A549 (cell line): ENCODE measurements at regions not wholly inside any gene's neighbourhood (a gene's known extent, or its start where the extent isn't known, plus 50 kb on each side); places are given as distances from the start of the nearest gene placed in this dataset.

Source experiments
- ATAC-seq, 2 experiments: fragments of 200-7000 bp in 1 of 2; fragments of >200 bp in 1 of 2; cut with Nextera tagmentation in 1 of 2; cut with Tn5 transposase in 1 of 2; 3 replicates each; pipeline versions ENCODE4 v1.8.0 to v1.9.1; 2018 to 2020; ENCODE audit warnings: mild to moderate bottlenecking in 1 of 2, moderate library complexity in 1 of 2
- CTCF ChIA-PET: fragments of 300-600 bp; sonication (Branson Sonifier 250); formaldehyde crosslinking; extraction: SDS; loops from one replicate; lab custom pipeline; 2021; ENCODE audit warnings: antibody characterized with exemption, inconsistent platforms; lab: Yijun Ruan, JAX
- POLR2A ChIA-PET: fragments of 350-600 bp; formaldehyde crosslinking; extraction: SDS; loops from one replicate; lab custom pipeline; 2021; ENCODE audit warnings: antibody characterized with exemption, inconsistent platforms; lab: Yijun Ruan, JAX
- DNase-seq, 2 experiments: peaks; one replicate each; pipeline versions ENCODE4 v3.0.0 to v3.0.0-alpha.2; 2011 to 2016; ENCODE audit warnings: low read depth in 1 of 2, low spot score in 1 of 2
- FAIRE-seq: peaks from 2 replicates; lab custom pipeline; 2011; peaks lifted over from hg19 to GRCh38; lab: Jason Lieb, UNC
- H3K27ac ChIP-seq, 2 experiments: fragments of >200 bp; sonication (Bioruptor Twin); formaldehyde crosslinking; 3 replicates each; pipeline ENCODE4 v1.5.1; 2016 to 2017
- H3K4me1 ChIP-seq: fragments of >200 bp; sonication (Bioruptor Twin); formaldehyde crosslinking; 3 replicates; pipeline ENCODE4 v1.6.1; 2016
- H3K4me2 ChIP-seq: fragments of >200 bp; sonication (Bioruptor Twin); formaldehyde crosslinking; 3 replicates; pipeline ENCODE4 v1.6.1; 2016
- H3K4me3 ChIP-seq: fragments of >200 bp; sonication (Bioruptor Twin); formaldehyde crosslinking; 3 replicates; pipeline ENCODE4 v1.5.1; 2016
- H3K9me3 ChIP-seq: fragments of >200 bp; sonication (Bioruptor Twin); formaldehyde crosslinking; 3 replicates; pipeline ENCODE4 v1.6.1; 2016
- ATOH8 ChIP-seq: fragments of 250-450 bp; sonication (Bioruptor Pico); IDR thresholded peaks from 2 replicates; pipeline ENCODE4 v1.5.0; 2020; ENCODE audit warnings: low read depth, mild to moderate bottlenecking, moderate library complexity
- BHLHE40 ChIP-seq: IDR thresholded peaks from 2 replicates; pipeline ENCODE4 v1.6.1; 2012; ENCODE audit warnings: low read depth, low read length, inconsistent platforms
- CBX8 ChIP-seq: fragments of 200-600 bp; sonication (generic); IDR thresholded peaks from 2 replicates; pipeline ENCODE4 v1.6.1; 2016
- EHMT2 ChIP-seq: fragments of 200-600 bp; sonication (generic); IDR thresholded peaks from 2 replicates; pipeline ENCODE4 v1.6.1; 2016; ENCODE audit warnings: antibody characterized with exemption, low read depth, mild to moderate bottlenecking, moderate library complexity
- EP300 ChIP-seq, 2 experiments: fragments of >200 bp; sonication (Bioruptor Twin); formaldehyde crosslinking; IDR thresholded peaks; 2 replicates in 1 of 2; 3 replicates in 1 of 2; pipeline ENCODE4 v1.6.1; 2016 to 2017
- ESRRA ChIP-seq: fragments of 150-350 bp; IDR thresholded peaks from 2 replicates; pipeline ENCODE4 v1.6.1; 2014; ENCODE audit warnings: mild to moderate bottlenecking, low read length, borderline replicate concordance
- FOXS1 ChIP-seq: fragments of 250-450 bp; sonication (Bioruptor Pico); IDR thresholded peaks from 2 replicates; pipeline ENCODE4 v1.5.0; 2020; ENCODE audit warnings: mild to moderate bottlenecking, moderate library complexity
- GATA3 ChIP-seq: IDR thresholded peaks from 2 replicates; pipeline ENCODE4 v1.6.1; 2012; ENCODE audit warnings: borderline replicate concordance
- HOXA7 ChIP-seq: fragments of 250-450 bp; sonication (Bioruptor Pico); IDR thresholded peaks from 2 replicates; pipeline ENCODE4 v1.5.0; 2020; ENCODE audit warnings: mild to moderate bottlenecking, moderate library complexity
- HOXB13 ChIP-seq: fragments of 250-450 bp; sonication (Bioruptor Pico); IDR thresholded peaks from 2 replicates; pipeline ENCODE4 v1.5.0; 2020; ENCODE audit warnings: low read depth, mild to moderate bottlenecking, moderate library complexity
- HOXB5 ChIP-seq: fragments of 250-450 bp; sonication (Bioruptor Pico); IDR thresholded peaks from 2 replicates; pipeline ENCODE4 v1.5.0; 2020; ENCODE audit warnings: mild to moderate bottlenecking, moderate library complexity
- JUNB ChIP-seq: fragments of >200 bp; sonication (Bioruptor Twin); formaldehyde crosslinking; IDR thresholded peaks from 2 replicates; pipeline ENCODE4 v1.6.1; 2016
- MAZ ChIP-seq: fragments of 150-350 bp; IDR thresholded peaks from 2 replicates; pipeline ENCODE4 v1.6.1; 2014; ENCODE audit warnings: antibody characterized with exemption, low read depth, low read length, borderline replicate concordance
- MYC ChIP-seq: IDR thresholded peaks from 2 replicates; pipeline ENCODE4 v1.6.1; 2012; ENCODE audit warnings: mild to moderate bottlenecking, inconsistent platforms, low read length, improper control_type of control experiment, borderline replicate concordance
- NFE2L2 ChIP-seq: fragments of 150-350 bp; conservative IDR thresholded peaks from 2 replicates; pipeline ENCODE4 v1.6.1; 2014; ENCODE audit warnings: low read length
- NPAS2 ChIP-seq: fragments of 250-450 bp; sonication (Bioruptor Pico); IDR thresholded peaks from 2 replicates; pipeline ENCODE4 v1.8.0; 2022; ENCODE audit warnings: mild to moderate bottlenecking, moderate library complexity, borderline replicate concordance
- POLR2A ChIP-seq: IDR thresholded peaks from 2 replicates; pipeline ENCODE4 v1.6.1; 2012; ENCODE audit warnings: mild to moderate bottlenecking, low read length
- POLR2AphosphoS2 ChIP-seq: conservative IDR thresholded peaks from 2 replicates; pipeline ENCODE4 v1.6.1; 2012; ENCODE audit warnings: low read length, improper control_type of control experiment, inconsistent platforms
- RFX5 ChIP-seq: fragments of 450-650 bp; IDR thresholded peaks from 2 replicates; pipeline ENCODE4 v1.7.1; 2014; ENCODE audit warnings: antibody characterized with exemption, mild to moderate bottlenecking, moderate library complexity
- ZC3H11A ChIP-seq: fragments of 450-650 bp; IDR thresholded peaks from 2 replicates; pipeline ENCODE4 v1.6.1; 2014; ENCODE audit warnings: antibody characterized with exemption, mild to moderate bottlenecking
- ZFP36 ChIP-seq: fragments of 450-650 bp; IDR thresholded peaks from 2 replicates; pipeline ENCODE4 v1.6.1; 2014; ENCODE audit warnings: borderline replicate concordance; ENCODE audit not compliant: partially characterized antibody
- WGBS: methylation state at CpG from one replicate; pipeline ENCODE4 v1.1.6; 2017; ENCODE audit errors: missing lambda C conversion rate; 5-methylcytosine and 5-hydroxymethylcytosine counted together
- TF ChIP-seq, protein P1 (sequence below): IDR thresholded peaks from 2 replicates; pipeline ENCODE4 v1.6.1; 2012; ENCODE audit warnings: low read depth, borderline replicate concordance
- TF ChIP-seq, protein P2 (sequence below): fragments of >200 bp; sonication (Bioruptor Twin); formaldehyde crosslinking; IDR thresholded peaks from 3 replicates; pipeline ENCODE4 v1.5.1; 2016
- TF ChIP-seq, protein P3 (sequence below): IDR thresholded peaks from 2 replicates; pipeline ENCODE4 v1.6.1; 2012

GRCh38 chr1:22385537-22385936 is 66.1 kb upstream of the ZBTB40 start:
- FAIRE-seq, result no peak
- no peak overlapping the region for H3K4me3 ChIP-seq
- no peak overlapping the region for H3K4me2 ChIP-seq
- no peaks in the 10 kb centered on the region for H3K9me3 ChIP-seq
- TF ChIP-seq HOXB13 (CRISPR knock-in tag), result no peak
- TF ChIP-seq RFX5, result no peak
- TF ChIP-seq ATOH8, result no peak
- TF ChIP-seq, protein P1, sequence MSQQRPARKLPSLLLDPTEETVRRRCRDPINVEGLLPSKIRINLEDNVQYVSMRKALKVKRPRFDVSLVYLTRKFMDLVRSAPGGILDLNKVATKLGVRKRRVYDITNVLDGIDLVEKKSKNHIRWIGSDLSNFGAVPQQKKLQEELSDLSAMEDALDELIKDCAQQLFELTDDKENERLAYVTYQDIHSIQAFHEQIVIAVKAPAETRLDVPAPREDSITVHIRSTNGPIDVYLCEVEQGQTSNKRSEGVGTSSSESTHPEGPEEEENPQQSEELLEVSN, result no peak
- TF ChIP-seq MYC, result no peak
- TF ChIP-seq, protein P2, sequence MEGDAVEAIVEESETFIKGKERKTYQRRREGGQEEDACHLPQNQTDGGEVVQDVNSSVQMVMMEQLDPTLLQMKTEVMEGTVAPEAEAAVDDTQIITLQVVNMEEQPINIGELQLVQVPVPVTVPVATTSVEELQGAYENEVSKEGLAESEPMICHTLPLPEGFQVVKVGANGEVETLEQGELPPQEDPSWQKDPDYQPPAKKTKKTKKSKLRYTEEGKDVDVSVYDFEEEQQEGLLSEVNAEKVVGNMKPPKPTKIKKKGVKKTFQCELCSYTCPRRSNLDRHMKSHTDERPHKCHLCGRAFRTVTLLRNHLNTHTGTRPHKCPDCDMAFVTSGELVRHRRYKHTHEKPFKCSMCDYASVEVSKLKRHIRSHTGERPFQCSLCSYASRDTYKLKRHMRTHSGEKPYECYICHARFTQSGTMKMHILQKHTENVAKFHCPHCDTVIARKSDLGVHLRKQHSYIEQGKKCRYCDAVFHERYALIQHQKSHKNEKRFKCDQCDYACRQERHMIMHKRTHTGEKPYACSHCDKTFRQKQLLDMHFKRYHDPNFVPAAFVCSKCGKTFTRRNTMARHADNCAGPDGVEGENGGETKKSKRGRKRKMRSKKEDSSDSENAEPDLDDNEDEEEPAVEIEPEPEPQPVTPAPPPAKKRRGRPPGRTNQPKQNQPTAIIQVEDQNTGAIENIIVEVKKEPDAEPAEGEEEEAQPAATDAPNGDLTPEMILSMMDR, result no peak
- TF ChIP-seq, all 56 proteins: peak for 0
- POLR2A ChIA-PET, result no interaction called here
- CTCF ChIA-PET, result interaction anchor here (0.7 kb wide), 1 partner anchor 234 kb away, joined by 3 read pairs; no protein-coding TSS in a partner anchor
- Histone ChIP-seq H3K27ac (no peak overlapping the region), H3K4me1 (no peaks in the 10 kb centered on the region; the same call in 2 of the 3 replicates)
- 26% methylated on average over 4 of the region's 4 CpGs for WGBS
- DNase-seq (no peak), ATAC-seq (no peak)

DNA sequence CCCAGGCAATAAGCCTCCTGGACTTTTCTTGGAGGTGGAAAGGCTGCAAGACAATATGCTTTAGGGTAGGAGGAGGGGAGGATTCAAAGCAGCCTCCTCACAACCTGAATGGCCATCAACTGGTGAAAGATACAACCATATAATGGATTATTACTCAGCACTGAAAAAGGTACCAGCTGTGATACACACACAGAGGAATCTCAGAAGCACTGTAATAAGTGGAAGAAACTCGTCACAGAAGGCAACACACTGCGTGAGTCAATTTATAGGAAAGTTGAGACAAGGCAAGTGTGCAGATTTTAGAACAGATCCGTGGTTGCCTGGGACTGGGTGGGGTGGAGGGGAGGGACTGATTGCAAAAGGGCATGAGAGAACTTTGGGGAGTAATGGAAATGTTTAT is 64.9 kb upstream of the ZBTB40 start:
- H3K4me1 ChIP-seq, result no peaks in the 10 kb centered on the region
- H3K9me3 ChIP-seq, result no peaks in the 10 kb centered on the region
- FAIRE-seq (no peak), DNase-seq (no peak), ATAC-seq (no peak)
- no peak overlapping the region for H3K4me3 ChIP-seq
- no peak overlapping the region for H3K27ac ChIP-seq
- WGBS, result 38% methylated on average over 3 of the region's 3 CpGs
- TF ChIP-seq FOXS1 (CRISPR knock-in tag) (no peak), CBX8 (no peak), POLR2AphosphoS2 (no peak), ZC3H11A (no peak), EP300 (IDR thresholded peaks at IDR 0.05) (no peak), MAZ (no peak), ESRRA (no peak), BHLHE40 (no peak), POLR2A (no peak), JUNB (no peak)
- CTCF ChIA-PET, result interaction anchor here (1.3 to 1.9 kb wide), 4 partner anchors 9 to 256 kb away, joined by 3 to 7 read pairs (median 4); no protein-coding TSS in a partner anchor
- POLR2A ChIA-PET, result no interaction called here
- H3K4me2 ChIP-seq, result no peak overlapping the region

DNA sequence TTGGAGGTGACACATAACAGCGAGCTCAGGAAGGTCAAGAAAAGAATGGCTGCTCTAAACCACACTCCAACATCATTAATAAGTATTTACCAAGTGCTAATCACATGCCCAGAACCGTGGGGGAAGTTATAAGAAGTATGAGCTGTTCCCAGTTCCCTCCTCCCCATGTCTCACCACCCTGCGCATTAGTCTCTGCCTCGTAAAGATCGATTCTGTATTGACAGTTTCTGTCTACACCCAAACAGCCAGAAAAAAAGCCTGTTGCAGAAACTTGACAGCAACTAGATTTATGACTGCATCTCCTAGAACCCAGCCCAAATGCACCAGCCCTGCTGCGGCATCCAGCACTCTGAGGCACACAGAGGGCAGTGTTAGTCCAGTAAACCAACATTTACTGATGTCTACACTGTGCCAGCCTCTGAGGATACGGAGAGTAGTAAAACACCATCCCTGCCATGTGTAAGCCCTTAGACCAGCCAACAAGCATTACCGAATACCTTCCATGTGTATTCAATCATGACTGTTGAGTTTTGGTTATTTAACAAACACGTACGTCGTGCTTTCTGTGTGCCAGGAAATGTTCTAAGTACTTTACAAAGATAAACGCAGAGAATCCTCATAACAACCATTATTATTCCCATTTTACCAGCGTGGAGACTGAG is 63.6 kb upstream of the ZBTB40 start:
- FAIRE-seq (no peak), DNase-seq (no peak), ATAC-seq (no peak)
- Histone ChIP-seq H3K4me3 (no peak overlapping the region), H3K4me1 (no peaks in the 10 kb centered on the region), H3K4me2 (no peak overlapping the region), H3K27ac (no peak overlapping the region), H3K9me3 (no peaks in the 10 kb centered on the region)
- TF ChIP-seq EHMT2 (no peak), HOXA7 (CRISPR knock-in tag) (no peak), HOXB5 (CRISPR knock-in tag) (no peak), NPAS2 (CRISPR knock-in tag) (no peak), GATA3 (no peak), NFE2L2 (no peak), POLR2AphosphoS2 (no peak), ZFP36 (no peak)
- TF ChIP-seq, protein P3, sequence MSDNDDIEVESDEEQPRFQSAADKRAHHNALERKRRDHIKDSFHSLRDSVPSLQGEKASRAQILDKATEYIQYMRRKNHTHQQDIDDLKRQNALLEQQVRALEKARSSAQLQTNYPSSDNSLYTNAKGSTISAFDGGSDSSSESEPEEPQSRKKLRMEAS, result no peak
- WGBS, result 53% methylated on average over 13 of the region's 13 CpGs
- POLR2A ChIA-PET, result no interaction called here
- CTCF ChIA-PET, result interaction anchor here (0.6 to 1.9 kb wide), 6 partner anchors 8 to 282 kb away, joined by 3 to 7 read pairs (median 4); no protein-coding TSS in a partner anchor
